NCI-H2171 treated with DMSO at 0.1 percent for 48 hours (cell line): ENCODE measurements at regions not wholly inside any gene's neighbourhood (a gene's known extent, or its start where the extent isn't known, plus 50 kb on each side); places are given as distances from the start of the nearest gene placed in this dataset.

Source experiments
- DNase-seq: peaks from one replicate; lab custom pipeline; 2025; lab: John Stamatoyannopoulos, UW

DNA sequence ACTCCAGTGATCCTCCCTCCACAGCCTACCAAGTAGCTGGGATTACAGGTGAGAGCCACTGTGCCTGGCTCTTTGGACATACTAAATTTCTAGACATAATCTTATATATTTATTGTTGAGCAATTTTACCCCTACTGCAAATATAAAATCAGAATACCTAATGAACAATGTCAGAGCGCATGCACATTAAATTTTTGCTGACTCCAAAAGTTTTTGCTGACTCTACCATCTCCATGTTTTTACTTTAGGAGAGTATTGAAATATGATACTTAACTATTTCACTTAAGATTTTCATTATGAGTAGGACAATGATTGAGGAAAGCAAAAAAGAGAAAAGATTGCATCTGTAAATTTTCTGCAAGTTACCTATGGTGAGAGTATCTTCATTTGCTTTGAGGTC lies 402.3 kb downstream of the LRRC70 start:
- DNase-seq, result no peak

DNA sequence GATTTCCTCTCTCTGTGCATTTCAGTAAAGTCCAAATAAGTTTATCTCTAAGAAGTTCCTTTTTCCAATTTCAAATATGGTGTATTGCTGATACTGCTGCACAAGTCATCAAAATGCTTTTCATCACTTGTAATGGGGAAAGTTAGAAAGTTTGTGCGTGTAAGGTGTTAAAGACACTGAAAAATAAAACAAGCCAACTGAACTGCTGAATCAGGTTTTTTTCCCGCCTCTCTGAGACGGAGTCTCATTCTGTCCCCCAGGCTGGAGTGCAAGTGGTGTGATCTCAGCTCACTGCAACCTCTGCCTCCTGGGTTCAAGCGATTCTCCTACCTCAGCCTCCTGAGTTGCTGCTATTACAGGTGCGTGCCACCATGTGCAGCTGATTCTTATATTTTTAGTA lies 400.9 kb downstream of the LRRC70 start:
- no peak for DNase-seq

- DNase-seq, result no peak
These were observed 399.0 kb downstream of the LRRC70 start for GRCh38 chr5:62977661-62978060.

GRCh38 chr5:62974623-62975022 lies 396.0 kb downstream of the LRRC70 start:
- DNase-seq, result no peak

GRCh38 chr5:62969409-62970120 lies 390.9 kb downstream of the LRRC70 start:
- DNase-seq, result no peak

- DNase-seq, result no peak
These were observed 385.8 kb downstream of the LRRC70 start for GRCh38 chr5:62964428-62964827.

- no peak for DNase-seq
These were observed 382.2 kb downstream of the LRRC70 start for GRCh38 chr5:62960781-62961180.

GRCh38 chr5:62956597-62956996 lies 378.0 kb downstream of the LRRC70 start:
- no peak for DNase-seq

GRCh38 chr5:62954578-62954977 lies 376.0 kb downstream of the LRRC70 start:
- no peak for DNase-seq

DNA sequence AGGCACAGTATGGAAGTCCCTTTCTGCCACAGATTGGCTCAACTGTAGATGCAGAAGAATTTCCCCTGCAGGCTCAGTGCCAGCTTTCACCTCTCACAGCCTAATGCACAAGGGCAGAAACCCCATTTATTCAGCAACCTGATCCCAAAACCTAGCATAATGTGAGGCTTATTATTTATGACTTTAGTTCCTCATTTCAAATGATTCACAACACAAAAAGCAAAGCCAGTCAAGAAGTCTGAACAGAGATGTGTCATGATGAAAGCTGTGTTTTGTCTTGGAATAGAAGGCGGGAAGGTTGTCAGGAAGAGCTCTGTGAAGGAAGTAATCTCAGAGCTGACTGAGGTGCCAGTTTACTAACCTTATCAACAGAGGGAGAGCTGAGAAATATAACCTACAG lies 369.7 kb downstream of the LRRC70 start:
- no peak for DNase-seq

DNA sequence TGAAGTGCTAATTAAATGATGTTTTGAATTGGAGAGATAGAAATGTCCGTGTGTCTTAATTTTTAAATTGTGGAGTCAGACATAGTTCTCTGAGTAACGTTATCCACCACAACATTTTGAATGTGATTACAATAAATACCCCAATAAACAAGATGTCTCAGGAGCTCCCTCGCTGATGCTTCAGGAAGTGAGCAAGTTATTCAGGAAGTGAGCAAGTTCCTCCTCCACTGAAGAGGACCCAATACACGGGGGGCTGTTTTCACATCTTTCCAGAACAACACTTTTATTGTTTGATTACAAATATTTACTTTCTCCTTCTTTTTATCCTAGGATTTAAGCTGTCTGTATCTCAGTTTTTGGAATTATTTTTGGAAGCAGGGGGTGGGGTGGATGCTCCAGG lies 363.8 kb downstream of the LRRC70 start:
- no peak for DNase-seq

DNA sequence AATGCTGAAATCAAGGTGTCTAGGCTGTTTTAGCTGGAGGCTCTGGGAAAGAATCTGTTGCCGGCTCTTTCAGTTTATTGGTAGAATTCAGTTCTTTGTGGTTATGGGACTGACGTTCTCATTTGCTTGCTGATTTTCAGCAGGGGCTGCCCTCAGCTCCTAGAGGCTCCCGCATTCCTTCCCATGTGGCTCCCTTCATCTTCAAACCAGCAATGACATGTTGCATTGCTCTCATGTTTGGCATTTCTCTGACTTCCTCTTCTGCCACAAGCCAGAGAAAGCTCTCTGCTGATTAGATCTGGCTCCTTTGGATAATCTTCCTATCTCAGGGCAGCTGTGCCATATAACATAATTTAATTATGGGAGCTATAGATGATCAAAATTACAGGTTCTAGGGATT lies 360.3 kb downstream of the LRRC70 start:
- DNase-seq, result no peak

DNA sequence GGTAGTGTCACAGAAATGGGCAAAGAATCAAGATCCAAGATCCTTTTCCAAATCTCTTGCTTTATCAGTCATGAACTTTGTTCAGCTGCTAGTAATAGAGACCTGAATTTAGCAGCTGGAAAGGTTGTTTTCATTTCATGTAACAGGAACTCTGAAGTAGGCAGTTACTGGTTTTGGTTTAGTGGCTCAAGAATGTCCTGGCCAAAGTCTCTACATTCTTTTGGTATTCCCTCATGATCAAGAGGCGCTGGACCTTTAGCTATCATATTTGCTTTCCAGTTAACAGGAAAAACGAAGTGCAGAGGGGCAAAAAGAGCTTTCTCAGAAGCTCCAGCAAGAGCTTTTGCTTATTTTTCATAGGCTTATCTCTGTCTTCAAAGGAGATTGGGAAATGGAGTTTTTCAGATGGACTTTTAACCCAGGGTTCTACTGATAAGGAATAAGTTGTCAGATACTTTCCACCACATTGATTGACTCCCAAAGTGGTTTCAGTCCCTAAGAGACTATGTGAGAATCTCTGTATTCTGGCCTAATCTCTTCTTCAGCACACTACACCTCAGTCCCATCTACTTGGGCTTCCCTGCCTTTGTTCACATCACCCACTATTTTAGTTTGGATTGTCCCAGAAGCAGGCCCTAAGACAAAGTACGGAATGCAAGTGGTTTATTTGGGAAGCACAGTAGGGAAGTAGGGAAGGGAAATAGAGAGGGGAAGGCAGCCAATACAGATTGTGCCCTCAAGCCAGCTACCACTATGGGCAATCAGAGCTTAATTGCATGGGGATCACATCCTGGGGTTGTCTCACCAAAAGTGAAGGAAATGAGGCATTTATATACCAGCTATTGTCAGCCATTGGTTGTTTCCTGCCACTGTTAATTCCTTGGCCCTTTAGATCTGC lies 359.3 kb downstream of the LRRC70 start:
- DNase-seq, result no peak

GRCh38 chr5:62935660-62936059 lies 357.0 kb downstream of the LRRC70 start:
- no peak for DNase-seq

DNA sequence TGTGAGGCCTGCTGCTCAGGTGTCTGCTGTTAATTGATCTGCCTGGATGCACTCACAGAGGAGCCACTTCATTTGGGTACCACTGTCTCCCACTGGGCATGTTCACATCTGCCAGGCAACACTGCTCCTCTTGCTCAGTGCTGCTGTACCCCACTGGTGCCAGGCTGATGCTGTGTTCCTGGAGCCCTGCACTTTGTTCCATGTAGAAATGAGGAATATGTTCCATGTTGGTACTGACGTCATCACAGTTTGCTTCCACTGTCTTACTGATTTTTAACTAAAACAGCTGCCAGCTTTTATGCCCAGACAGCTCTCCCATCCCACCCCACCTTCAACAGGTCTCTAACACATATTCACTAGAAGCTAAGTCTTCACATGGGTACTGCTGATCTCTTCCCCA lies 355.7 kb downstream of the LRRC70 start:
- no peak for DNase-seq

GRCh38 chr5:62933261-62933660 lies 354.6 kb downstream of the LRRC70 start:
- no peak for DNase-seq

- DNase-seq, result no peak
These were observed 352.7 kb downstream of the LRRC70 start for GRCh38 chr5:62931153-62931950.

DNA sequence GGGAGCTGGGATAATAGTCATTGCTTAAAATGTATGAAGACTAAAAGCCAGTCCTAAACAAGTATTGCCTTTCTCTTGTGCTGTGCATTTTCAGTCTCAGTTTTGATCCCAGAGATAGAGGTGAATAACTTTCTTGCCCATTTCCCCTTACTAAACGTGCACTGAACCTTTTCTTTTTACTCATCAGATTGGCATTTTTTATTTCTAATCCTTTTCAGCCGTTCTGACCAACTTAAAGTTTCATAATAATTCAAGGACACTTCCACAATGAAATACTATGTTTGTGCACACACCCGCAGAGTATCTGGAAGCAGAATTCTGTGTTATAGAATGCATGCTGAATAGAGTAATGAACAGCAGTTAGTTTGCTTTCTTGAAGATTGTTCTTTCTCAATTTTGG lies 343.6 kb downstream of the LRRC70 start:
- no peak for DNase-seq

GRCh38 chr5:62920856-62921255 lies 342.2 kb downstream of the LRRC70 start:
- DNase-seq, result no peak

DNA sequence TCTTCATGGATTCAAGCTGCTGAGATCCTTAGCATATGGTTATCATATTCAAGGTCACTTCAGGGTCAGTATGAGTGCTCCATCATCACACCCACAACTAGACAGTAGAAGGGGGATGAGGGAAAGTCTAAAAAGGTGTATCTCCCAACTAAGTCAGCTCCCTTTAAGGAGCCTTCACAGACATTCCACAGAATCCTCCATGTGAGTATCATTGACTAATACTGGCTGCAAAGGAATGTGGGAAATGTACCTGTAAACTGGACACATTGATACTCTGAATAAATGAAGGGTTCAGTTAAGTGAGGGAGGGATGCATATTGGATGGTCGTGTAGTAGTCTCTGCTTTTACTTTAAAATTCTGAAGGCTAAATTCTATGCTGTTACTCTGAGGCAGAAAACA lies 330.7 kb downstream of the LRRC70 start:
- DNase-seq, result no peak

GRCh38 chr5:62902126-62902525 lies 323.5 kb downstream of the LRRC70 start:
- DNase-seq, result no peak

GRCh38 chr5:62900976-62901375 lies 322.4 kb downstream of the LRRC70 start:
- no peak for DNase-seq
